ENCODE measurements at regions not wholly inside any gene's neighbourhood (a gene's known extent, or its start where the extent isn't known, plus 50 kb on each side); places are given as distances from the start of the nearest gene placed in this dataset.

- TF ChIP-seq POLR2AphosphoS5 (IDR thresholded peaks at IDR 0.05) (no peak), RAD21 (conservative IDR thresholded peaks at IDR 0.05) (no peak), CTCF (IDR thresholded peaks at IDR 0.05; ENCODE audit: poor library complexity, severe bottlenecking) (no peak), REST (IDR thresholded peaks at IDR 0.05; ENCODE audit: borderline replicate concordance) (no peak), MXI1 (conservative IDR thresholded peaks at IDR 0.05; ENCODE audit: poor library complexity, severe bottlenecking) (no peak), SMC3 (conservative IDR thresholded peaks at IDR 0.05; ENCODE audit: poor library complexity) (no peak), TAF1 (IDR thresholded peaks at IDR 0.05; ENCODE audit: low read depth) (no peak), EP300 (conservative IDR thresholded peaks at IDR 0.05; ENCODE audit: poor library complexity, severe bottlenecking) (no peak)
Observed at GRCh38 chr17:55575058-55575636, 63.9 kb upstream of the SMIM36 start.

Data from neural cell (in vitro differentiated cells).